SJCRH30 (cell line): ENCODE measurements at regions not wholly inside any gene's neighbourhood (a gene's known extent, or its start where the extent isn't known, plus 50 kb on each side); places are given as distances from the start of the nearest gene placed in this dataset.
"Not testable (repeated sequence)": the region's sequence is repeated elsewhere in the genome, so short reads cannot be mapped to it uniquely, and the experiment has no call there.

Experiments used
- DNase-seq, 2 experiments: peaks; one replicate each; pipeline ENCODE4 v3.0.0-alpha.2; 2015 to 2020
- H3K27ac ChIP-seq: fragments of 250-450 bp; sonication (Bioruptor Pico); 2 replicates; pipeline ENCODE4 v1.5.1; 2020; ENCODE audit warnings: mild to moderate bottlenecking, moderate library complexity
- H3K27me3 ChIP-seq: fragments of 250-450 bp; sonication (Bioruptor Pico); 2 replicates; pipeline ENCODE4 v1.5.1; 2020; ENCODE audit warnings: mild to moderate bottlenecking, moderate library complexity
- H3K36me3 ChIP-seq: fragments of 250-450 bp; sonication (Bioruptor Pico); 2 replicates; pipeline ENCODE4 v1.5.1; 2020; ENCODE audit warnings: mild to moderate bottlenecking, moderate library complexity
- H3K4me1 ChIP-seq: fragments of 250-450 bp; sonication (Bioruptor Pico); 2 replicates; pipeline ENCODE4 v1.5.1; 2020; ENCODE audit warnings: mild to moderate bottlenecking, moderate library complexity
- H3K4me3 ChIP-seq: fragments of 250-450 bp; sonication (Bioruptor Pico); 2 replicates; pipeline ENCODE4 v1.5.1; 2020; ENCODE audit warnings: mild to moderate bottlenecking, moderate library complexity
- H3K9me3 ChIP-seq: fragments of 250-450 bp; sonication (Bioruptor Pico); replicated peaks from 2 replicates; pipeline ENCODE4 v1.5.1; 2020; ENCODE audit warnings: mild to moderate bottlenecking, moderate library complexity

- Histone ChIP-seq H3K9me3 (no peaks in the 10 kb centered on the region), H3K4me1 (no peaks in the 10 kb centered on the region), H3K4me3 (no peak overlapping the region), H3K27me3 (no peaks in the 10 kb centered on the region), H3K27ac (no peak overlapping the region), H3K36me3 (no peaks in the 10 kb centered on the region)
- DNase-seq, result peak in 1 of 2 experiments; percentile 14
Observed at GRCh38 chr1:105027838-105028471, 1278.3 kb downstream of the AMY1C start.

GRCh38 chr1:105072446-105072845 lies 1322.7 kb downstream of the AMY1C start:
- Histone ChIP-seq H3K4me1 (no peaks in the 10 kb centered on the region), H3K9me3 (no peaks in the 10 kb centered on the region), H3K27me3 (no peaks in the 10 kb centered on the region), H3K4me3 (no peak overlapping the region), H3K36me3 (no peaks in the 10 kb centered on the region), H3K27ac (no peak overlapping the region)
- DNase-seq, result no peak

GRCh38 chr1:105072850-105073249 lies 1323.2 kb downstream of the AMY1C start:
- no peaks in the 10 kb centered on the region for H3K9me3 ChIP-seq
- no peaks in the 10 kb centered on the region for H3K4me1 ChIP-seq
- DNase-seq, result peak in 1 of 2 experiments; percentile 1
- no peaks in the 10 kb centered on the region for H3K36me3 ChIP-seq
- no peak overlapping the region for H3K27ac ChIP-seq
- no peaks in the 10 kb centered on the region for H3K27me3 ChIP-seq
- no peak overlapping the region for H3K4me3 ChIP-seq

- no peaks in the 10 kb centered on the region for H3K27me3 ChIP-seq
- no peak overlapping the region for H3K4me3 ChIP-seq
- H3K27ac ChIP-seq, result no peak overlapping the region
- H3K36me3 ChIP-seq, result no peaks in the 10 kb centered on the region
- H3K9me3 ChIP-seq, result no peaks in the 10 kb centered on the region
- no peak for DNase-seq
- H3K4me1 ChIP-seq, result no peaks in the 10 kb centered on the region
Observed at GRCh38 chr1:105073660-105074059, 1324.0 kb downstream of the AMY1C start.

- H3K9me3 ChIP-seq, result no peaks in the 10 kb centered on the region
- H3K27me3 ChIP-seq, result no peaks in the 10 kb centered on the region
- H3K27ac ChIP-seq, result no peak overlapping the region
- no peaks in the 10 kb centered on the region for H3K36me3 ChIP-seq
- H3K4me1 ChIP-seq, result no peaks in the 10 kb centered on the region
- DNase-seq, result no peak
- H3K4me3 ChIP-seq, result no peak overlapping the region
Observed at GRCh38 chr1:105083611-105084010, 1333.9 kb downstream of the AMY1C start.

GRCh38 chr1:105087506-105087905 lies 1337.8 kb downstream of the AMY1C start:
- no peak for DNase-seq
- no peaks in the 10 kb centered on the region for H3K4me1 ChIP-seq
- H3K4me3 ChIP-seq, result no peak overlapping the region
- H3K27ac ChIP-seq, result no peak overlapping the region
- H3K27me3 ChIP-seq, result no peaks in the 10 kb centered on the region
- no peaks in the 10 kb centered on the region for H3K36me3 ChIP-seq
- no peaks in the 10 kb centered on the region for H3K9me3 ChIP-seq

- no peaks in the 10 kb centered on the region for H3K27me3 ChIP-seq
- no peak for DNase-seq
- no peaks in the 10 kb centered on the region for H3K9me3 ChIP-seq
- no peak overlapping the region for H3K4me3 ChIP-seq
- H3K27ac ChIP-seq, result no peak overlapping the region
- no peaks in the 10 kb centered on the region for H3K36me3 ChIP-seq
- no peaks in the 10 kb centered on the region for H3K4me1 ChIP-seq
Observed at GRCh38 chr1:105088166-105088565, 1338.5 kb downstream of the AMY1C start.

- H3K36me3 ChIP-seq, H3K4me3 ChIP-seq, DNase-seq, H3K9me3 ChIP-seq, H3K27me3 ChIP-seq, H3K4me1 ChIP-seq, H3K27ac ChIP-seq: not testable (repeated sequence)
Observed at GRCh38 chr1:105093893-105094292, 1344.2 kb downstream of the AMY1C start.

- Histone ChIP-seq H3K4me3 (no peak overlapping the region), H3K36me3 (no peaks in the 10 kb centered on the region), H3K27me3 (no peaks in the 10 kb centered on the region), H3K27ac (no peak overlapping the region), H3K4me1 (peaks cover 5% of the 10 kb centered on the region; the same call in 1 of the 2 replicates), H3K9me3 (no peaks in the 10 kb centered on the region)
- peak in 1 of 2 experiments; percentile 31 for DNase-seq
Observed at GRCh38 chr1:105100102-105100501, 1350.4 kb downstream of the AMY1C start.

- H3K4me1 ChIP-seq, result peaks cover 5% of the 10 kb centered on the region; the same call in 1 of the 2 replicates
- no peaks in the 10 kb centered on the region for H3K36me3 ChIP-seq
- no peak overlapping the region for H3K4me3 ChIP-seq
- H3K27me3 ChIP-seq, result no peaks in the 10 kb centered on the region
- no peak for DNase-seq
- H3K27ac ChIP-seq, result no peak overlapping the region
- no peaks in the 10 kb centered on the region for H3K9me3 ChIP-seq
Observed at GRCh38 chr1:105101261-105101660, 1351.6 kb downstream of the AMY1C start.

- H3K36me3 ChIP-seq, result no peaks in the 10 kb centered on the region
- no peak overlapping the region for H3K4me3 ChIP-seq
- no peaks in the 10 kb centered on the region for H3K27me3 ChIP-seq
- H3K9me3 ChIP-seq, result no peaks in the 10 kb centered on the region
- no peak for DNase-seq
- peaks cover 5% of the 10 kb centered on the region; the same call in 1 of the 2 replicates for H3K4me1 ChIP-seq
- no peak overlapping the region for H3K27ac ChIP-seq
Observed at GRCh38 chr1:105102371-105102770, 1352.7 kb downstream of the AMY1C start.

- no peaks in the 10 kb centered on the region for H3K36me3 ChIP-seq
- no peaks in the 10 kb centered on the region for H3K9me3 ChIP-seq
- no peak overlapping the region for H3K27ac ChIP-seq
- H3K27me3 ChIP-seq, result no peaks in the 10 kb centered on the region
- DNase-seq, result no peak
- no peak overlapping the region for H3K4me3 ChIP-seq
- no peaks in the 10 kb centered on the region for H3K4me1 ChIP-seq
Observed at GRCh38 chr1:105122041-105122440, 1372.3 kb downstream of the AMY1C start.

- H3K27me3 ChIP-seq, result no peaks in the 10 kb centered on the region
- no peaks in the 10 kb centered on the region for H3K9me3 ChIP-seq
- H3K36me3 ChIP-seq, result no peaks in the 10 kb centered on the region
- H3K4me1 ChIP-seq, result no peaks in the 10 kb centered on the region
- DNase-seq, result peak; percentile 11 to 38
- H3K4me3 ChIP-seq, result no peak overlapping the region
- no peak overlapping the region for H3K27ac ChIP-seq
Observed at GRCh38 chr1:105137543-105138457, 1388.1 kb downstream of the AMY1C start.

- Histone ChIP-seq H3K27me3 (no peaks in the 10 kb centered on the region), H3K4me3 (no peak overlapping the region), H3K36me3 (no peaks in the 10 kb centered on the region), H3K9me3 (no peaks in the 10 kb centered on the region), H3K4me1 (no peaks in the 10 kb centered on the region), H3K27ac (no peak overlapping the region)
- DNase-seq, result peak; percentile 27 to 51
Observed at GRCh38 chr1:105138458-105138893, 1388.8 kb downstream of the AMY1C start.

- no peak for DNase-seq
- Histone ChIP-seq H3K36me3 (no peaks in the 10 kb centered on the region), H3K9me3 (no peaks in the 10 kb centered on the region), H3K27me3 (no peaks in the 10 kb centered on the region), H3K4me1 (no peaks in the 10 kb centered on the region; the same call in 1 of the 2 replicates), H3K4me3 (no peak overlapping the region), H3K27ac (no peak overlapping the region)
Observed at GRCh38 chr1:105172788-105173187, 1423.1 kb downstream of the AMY1C start.
